H1 (cell line): ENCODE measurements at regions not wholly inside any gene's neighbourhood (a gene's known extent, or its start where the extent isn't known, plus 50 kb on each side); places are given as distances from the start of the nearest gene placed in this dataset.

ENCODE experiments used
- CTCF ChIA-PET: fragments of 300-600 bp; sonication (Branson Sonifier 250); formaldehyde crosslinking; loops from one replicate; lab custom pipeline; 2021; ENCODE audit not compliant: partially characterized antibody; lab: Charles Lee
- POLR2A ChIA-PET: fragments of 300-600 bp; sonication (Branson Sonifier 250); formaldehyde crosslinking; loops from one replicate; lab custom pipeline; 2021; ENCODE audit warnings: inconsistent platforms; ENCODE audit not compliant: partially characterized antibody; lab: Charles Lee
- DNase-seq, 2 experiments: peaks; one replicate each; pipeline versions ENCODE4 v3.0.0 to v3.0.0-alpha.2; 2010 to 2022; ENCODE audit warnings: low spot score in 2 of 2, low read depth in 1 of 2, mixed read lengths in 1 of 2
- FAIRE-seq: peaks from 2 replicates; lab custom pipeline; 2011; peaks lifted over from hg19 to GRCh38; lab: Jason Lieb, UNC
- H2AFZ ChIP-seq: 2 replicates; pipeline ENCODE4 v1.8.1; 2012; ENCODE audit warnings: low read length, inconsistent platforms
- H2AK5ac ChIP-seq: 2 replicates; pipeline ENCODE4 v1.6.1; 2013; ENCODE audit warnings: low read depth, low read length
- H2BK120ac ChIP-seq: replicated peaks from 2 replicates; pipeline ENCODE3; 2013; ENCODE audit warnings: low read depth, low read length, inconsistent platforms
- H2BK12ac ChIP-seq: 2 replicates; pipeline ENCODE4 v1.6.1; 2013; ENCODE audit warnings: low read depth, low read length
- H2BK15ac ChIP-seq: 2 replicates; pipeline ENCODE4 v1.6.1; 2013; ENCODE audit warnings: low read length
- H2BK20ac ChIP-seq: 2 replicates; pipeline ENCODE4 v1.6.1; 2013; ENCODE audit warnings: low read length
- H2BK5ac ChIP-seq: 2 replicates; pipeline ENCODE4 v1.6.1; 2013; ENCODE audit warnings: low read depth, low read length
- H3K14ac ChIP-seq: 2 replicates; pipeline ENCODE4 v1.6.1; 2013; ENCODE audit warnings: inconsistent platforms; ENCODE audit not compliant: insufficient read length
- H3K18ac ChIP-seq: 2 replicates; pipeline ENCODE4 v1.6.1; 2013; ENCODE audit warnings: low read length; ENCODE audit errors: extremely low read depth
- H3K23ac ChIP-seq: 2 replicates; pipeline ENCODE4 v1.6.1; 2013; ENCODE audit warnings: inconsistent platforms; ENCODE audit not compliant: insufficient read length
- H3K23me2 ChIP-seq: 2 replicates; pipeline ENCODE4 v1.6.1; 2013; ENCODE audit warnings: low read depth, low read length
- H3K27ac ChIP-seq: 2 replicates; pipeline ENCODE4 v1.6.1; 2011; ENCODE audit warnings: low read depth, low read length, inconsistent platforms
- H3K27me3 ChIP-seq, 4 experiments: replicated peaks in 1 of 4; 1 replicate in 1 of 4; 2 replicates in 3 of 4; pipeline versions ENCODE4 v1.6.1 to v1.8.1; 2011 to 2013; ENCODE audit warnings: low read length in 3 of 4, mild to moderate bottlenecking in 3 of 4, inconsistent platforms in 2 of 4, mixed read lengths in 2 of 4, moderate library complexity in 1 of 4; ENCODE audit not compliant: control insufficient read depth in 3 of 4, insufficient read depth in 3 of 4; ENCODE audit errors: extremely low read depth in 1 of 4
- H3K36me3 ChIP-seq, 4 experiments: 2 replicates each; pipeline versions ENCODE4 v1.6.1 to v1.8.1; 2011 to 2013; ENCODE audit warnings: mild to moderate bottlenecking in 4 of 4, low read length in 3 of 4, moderate library complexity in 2 of 4, control low read depth in 1 of 4, inconsistent platforms in 1 of 4; ENCODE audit not compliant: insufficient read depth in 4 of 4, control insufficient read depth in 2 of 4
- H3K4ac ChIP-seq: replicated peaks from 2 replicates; pipeline ENCODE3; 2013; ENCODE audit warnings: low read length, low read depth, mixed read lengths, inconsistent platforms; ENCODE audit not compliant: insufficient read length
- H3K4me1 ChIP-seq, 4 experiments: replicated peaks in 1 of 4; 1 replicate in 1 of 4; 2 replicates in 3 of 4; pipeline versions ENCODE4 v1.6.1 to v1.8.1; 2011 to 2013; ENCODE audit warnings: low read length in 3 of 4, inconsistent platforms in 2 of 4, mixed read lengths in 1 of 4; ENCODE audit not compliant: insufficient read depth in 4 of 4, control insufficient read depth in 3 of 4
- H3K4me2 ChIP-seq, 2 experiments: 2 replicates each; pipeline versions ENCODE4 v1.6.1 to v1.8.1; 2011 to 2013; ENCODE audit warnings: low read depth in 2 of 2, low read length in 2 of 2, control low read depth in 1 of 2, inconsistent platforms in 1 of 2, mild to moderate bottlenecking in 1 of 2; ENCODE audit not compliant: insufficient read depth in 1 of 2
- H3K4me3 ChIP-seq, 4 experiments: fragments of 200-600, 300-600 bp in 1 of 4; sonication (generic), shearing (Covaris generic), sonication (Bioruptor Twin) in 1 of 4; 2 replicates each; pipeline versions ENCODE4 v1.5.1 to v1.8.1; 2011 to 2016; ENCODE audit warnings: low read length in 4 of 4, low read depth in 3 of 4, control low read depth in 2 of 4, inconsistent platforms in 2 of 4, mild to moderate bottlenecking in 2 of 4, mixed read lengths in 1 of 4, moderate library complexity in 1 of 4; ENCODE audit not compliant: insufficient read depth in 2 of 4; ENCODE audit errors: extremely low read depth in 1 of 4
- H3K56ac ChIP-seq: replicated peaks from 2 replicates; pipeline ENCODE3; 2013; ENCODE audit warnings: low read depth, mild to moderate bottlenecking, mixed read lengths, low read length, inconsistent platforms; ENCODE audit not compliant: insufficient read length
- H3K79me1 ChIP-seq: 2 replicates; pipeline ENCODE4 v1.6.1; 2013; ENCODE audit warnings: low read depth, low read length, control low read depth
- H3K79me2 ChIP-seq, 2 experiments: 2 replicates each; pipeline versions ENCODE4 v1.6.1 to v1.8.1; 2012 to 2013; ENCODE audit warnings: low read length in 2 of 2, mild to moderate bottlenecking in 2 of 2, inconsistent platforms in 1 of 2; ENCODE audit not compliant: insufficient read depth in 2 of 2, control insufficient read depth in 1 of 2
- H3K9ac ChIP-seq, 4 experiments: replicated peaks in 1 of 4; 1 replicate in 1 of 4; 2 replicates in 3 of 4; pipeline versions ENCODE4 v1.6.1 to v1.8.1; 2011 to 2013; ENCODE audit warnings: low read depth in 3 of 4, low read length in 3 of 4, control low read depth in 2 of 4, mild to moderate bottlenecking in 2 of 4, moderate library complexity in 2 of 4, inconsistent platforms in 1 of 4; ENCODE audit errors: extremely low read depth in 1 of 4
- H3K9me3 ChIP-seq, 2 experiments: 2 replicates each; pipeline versions ENCODE4 v1.6.1 to v1.8.1; 2012 to 2013; ENCODE audit warnings: mild to moderate bottlenecking in 2 of 2, moderate library complexity in 2 of 2, control low read depth in 1 of 2, inconsistent platforms in 1 of 2, low read depth in 1 of 2, low read length in 1 of 2, mixed read lengths in 1 of 2; ENCODE audit not compliant: insufficient read depth in 2 of 2
- H4K20me1 ChIP-seq, 2 experiments: replicated peaks in 1 of 2; 2 replicates each; pipeline versions ENCODE3 to v1.8.1; 2011 to 2013; ENCODE audit warnings: inconsistent platforms in 2 of 2, low read length in 2 of 2, mild to moderate bottlenecking in 1 of 2; ENCODE audit not compliant: insufficient read depth in 2 of 2, control insufficient read depth in 1 of 2
- H4K5ac ChIP-seq: 2 replicates; pipeline ENCODE4 v1.6.1; 2013; ENCODE audit warnings: low read length, low read depth, mixed read lengths, inconsistent platforms; ENCODE audit not compliant: insufficient read length
- H4K8ac ChIP-seq: 2 replicates; pipeline ENCODE4 v1.8.0; 2013; ENCODE audit warnings: mild to moderate bottlenecking, moderate library complexity, low read length, inconsistent platforms; ENCODE audit not compliant: insufficient read depth; ENCODE audit errors: extremely low read depth
- H4K91ac ChIP-seq: replicated peaks from 2 replicates; pipeline ENCODE3; 2013; ENCODE audit warnings: low read length, mixed read lengths, inconsistent platforms; ENCODE audit not compliant: insufficient read length
- BACH1 ChIP-seq: IDR thresholded peaks from 2 replicates; pipeline ENCODE4 v1.6.1; 2012; ENCODE audit warnings: low read length, improper control_type of control experiment
- CTBP2 ChIP-seq: IDR thresholded peaks from 2 replicates; pipeline ENCODE4 v1.7.0; 2011; ENCODE audit warnings: borderline replicate concordance, mild to moderate bottlenecking, moderate library complexity, mixed read lengths, low read length; ENCODE audit not compliant: insufficient read depth, insufficient read length
- KDM1A ChIP-seq: fragments of 200-600, 300-600 bp; sonication (generic); IDR thresholded peaks from 2 replicates; pipeline ENCODE4 v1.7.1; 2016; ENCODE audit warnings: mild to moderate bottlenecking, low read length, borderline replicate concordance
- NRF1 ChIP-seq: IDR thresholded peaks from 2 replicates; pipeline ENCODE4 v1.6.1; 2011; ENCODE audit warnings: mild to moderate bottlenecking, low read depth, low read length, improper control_type of control experiment
- RBBP5 ChIP-seq: IDR thresholded peaks from 2 replicates; pipeline ENCODE4 v1.7.1; 2012; ENCODE audit warnings: low read depth, mild to moderate bottlenecking, inconsistent platforms, low read length, moderate library complexity, borderline replicate concordance
- RFX5 ChIP-seq: IDR thresholded peaks from 2 replicates; pipeline ENCODE4 v1.6.1; 2011; ENCODE audit warnings: low read depth, low read length, improper control_type of control experiment, borderline replicate concordance
- WGBS, 2 experiments: shearing (Covaris generic) in 1 of 2; methylation state at CpG; one replicate each; pipeline versions ENCODE4 v1.1.6 to v1.1.7; 2013 to 2015; ENCODE audit warnings: low lambda C conversion rate in 2 of 2, mixed read lengths in 2 of 2, inconsistent platforms in 1 of 2, low coverage in 1 of 2, missing lambda C conversion rate in 1 of 2; ENCODE audit not compliant: insufficient replicate concordance in 2 of 2, insufficient coverage in 1 of 2, insufficient read length in 1 of 2; ENCODE audit errors: extremely low coverage in 1 of 2, missing lambda C conversion rate in 1 of 2; 5-methylcytosine and 5-hydroxymethylcytosine counted together

DNA sequence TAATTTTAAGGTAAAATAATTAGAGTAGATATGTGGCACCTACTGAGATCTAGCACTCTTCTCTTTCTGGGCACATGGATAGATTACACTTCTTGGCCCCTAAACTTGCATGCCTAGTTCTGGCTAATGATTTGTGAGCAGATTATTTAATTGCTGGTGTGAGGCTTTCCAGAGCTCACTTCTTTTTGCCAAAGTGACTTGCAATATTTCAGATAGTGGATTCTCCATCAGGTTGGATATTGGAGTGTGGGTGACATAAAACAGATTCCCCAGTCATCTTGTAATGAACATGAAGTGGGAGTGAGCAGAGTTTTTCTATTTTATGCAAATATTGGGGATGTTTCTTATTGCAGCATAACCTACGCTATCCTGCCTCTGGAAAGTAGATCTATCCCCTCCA, 247.9 kb downstream of the KLF5 start:
- Histone ChIP-seq H3K79me1 (no peaks in the 10 kb centered on the region), H3K79me2 (no peaks in the 10 kb centered on the region), H3K36me3 (no peaks in the 10 kb centered on the region), H3K4me2 (no peak overlapping the region), H3K4me3 (no peak overlapping the region), H3K27me3 (no peaks in the 10 kb centered on the region), H4K91ac (no peak overlapping the region), H2AK5ac (no peak overlapping the region), H3K4ac (no peak overlapping the region), H2BK120ac (no peak overlapping the region), H3K56ac (no peak overlapping the region), H3K23me2 (no peaks in the 10 kb centered on the region), H4K8ac (no peak overlapping the region), H3K4me1 (no peaks in the 10 kb centered on the region), H3K9ac (no peak overlapping the region), H2AFZ (no peak overlapping the region), H3K14ac (no peak overlapping the region), H2BK20ac (no peak overlapping the region), H4K20me1 (no peaks in the 10 kb centered on the region), H3K9me3 (no peaks in the 10 kb centered on the region), H4K5ac (no peak overlapping the region), H2BK12ac (no peak overlapping the region), H3K27ac (no peak overlapping the region), H2BK5ac (no peak overlapping the region), H2BK15ac (no peak overlapping the region), H3K18ac (no peak overlapping the region), H3K23ac (no peak overlapping the region)
- DNase-seq: no peak
- POLR2A ChIA-PET: no interaction called here
- CTCF ChIA-PET: interaction anchor here (1.2 kb wide), 1 partner anchor 95 kb away, joined by 4 read pairs; no protein-coding TSS in a partner anchor
- WGBS, 2 experiments: 100% methylated on average over 1 of the region's 1 CpG; no CpG with 5 or more reads in 1 of the 2 experiments
- FAIRE-seq: no peak
- TF ChIP-seq RFX5: no peak
- no peak for TF ChIP-seq KDM1A
- no peak for TF ChIP-seq RBBP5
- TF ChIP-seq NRF1: no peak
- TF ChIP-seq BACH1: no peak
- TF ChIP-seq CTBP2: no peak
